Skeletal muscle tissue (tissue), 3 donors: ENCODE measurements at regions not wholly inside any gene's neighbourhood (a gene's known extent, or its start where the extent isn't known, plus 50 kb on each side); places are given as distances from the start of the nearest gene placed in this dataset.

ENCODE experiments used
- H3K27ac ChIP-seq: one replicate; pipeline ENCODE4 v1.7.0; 2013; ENCODE audit warnings: mild to moderate bottlenecking, low read depth, low read length, inconsistent platforms
- H3K27me3 ChIP-seq, 3 donors: one replicate each; pipeline ENCODE4 v1.7.0; 2013; ENCODE audit warnings: low read length in 3 of 3; ENCODE audit not compliant: control insufficient read depth in 3 of 3, insufficient read depth in 3 of 3
- H3K36me3 ChIP-seq, 3 donors: one replicate each; pipeline ENCODE4 v1.7.0; 2013; ENCODE audit warnings: low read length in 3 of 3; ENCODE audit not compliant: control insufficient read depth in 3 of 3, insufficient read depth in 3 of 3
- H3K4me1 ChIP-seq, 3 donors: one replicate each; pipeline ENCODE4 v1.7.0; 2013; ENCODE audit warnings: low read length in 3 of 3, mild to moderate bottlenecking in 3 of 3; ENCODE audit not compliant: control insufficient read depth in 3 of 3, insufficient read depth in 3 of 3
- H3K4me3 ChIP-seq, 3 donors: one replicate each; pipeline ENCODE4 v1.7.0; 2013; ENCODE audit warnings: low read length in 3 of 3
- H3K9ac ChIP-seq, 3 donors: one replicate each; pipeline ENCODE4 v1.7.0; 2013; ENCODE audit warnings: low read length in 3 of 3, mild to moderate bottlenecking in 3 of 3, moderate library complexity in 2 of 3, low read depth in 1 of 3
- H3K9me3 ChIP-seq, 3 donors: one replicate each; pipeline ENCODE4 v1.7.0; 2013; ENCODE audit warnings: low read length in 3 of 3; ENCODE audit not compliant: control insufficient read depth in 3 of 3
- donor health status: Osteomylitis.

DNA sequence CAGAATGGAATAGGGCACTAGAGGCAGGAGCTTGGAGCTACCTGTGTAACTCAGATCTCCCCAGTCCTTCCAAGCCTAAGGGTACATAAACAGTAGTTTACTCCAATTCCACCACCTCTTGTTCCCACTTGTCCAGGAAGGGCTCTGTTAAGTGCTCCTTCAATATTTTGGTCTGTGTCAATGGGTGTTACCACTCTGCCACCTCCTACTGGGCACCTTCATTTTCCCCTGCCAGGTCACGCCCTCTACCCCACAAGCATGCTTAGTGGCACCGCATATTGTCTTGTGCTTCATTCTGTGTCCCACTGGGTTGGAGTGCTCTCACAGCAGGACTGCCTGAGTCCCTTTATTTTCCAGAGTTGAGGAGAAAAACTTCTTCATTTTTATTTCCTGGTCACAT, 459.8 kb downstream of the ARHGEF28 start:
- Histone ChIP-seq H3K4me1 (no peaks in the 10 kb centered on the region), H3K9ac (no peak overlapping the region), H3K27ac (no peak overlapping the region), H3K9me3 (no peaks in the 10 kb centered on the region), H3K4me3 (no peak overlapping the region), H3K27me3 (no peaks in the 10 kb centered on the region), H3K36me3 (no peaks in the 10 kb centered on the region)

DNA sequence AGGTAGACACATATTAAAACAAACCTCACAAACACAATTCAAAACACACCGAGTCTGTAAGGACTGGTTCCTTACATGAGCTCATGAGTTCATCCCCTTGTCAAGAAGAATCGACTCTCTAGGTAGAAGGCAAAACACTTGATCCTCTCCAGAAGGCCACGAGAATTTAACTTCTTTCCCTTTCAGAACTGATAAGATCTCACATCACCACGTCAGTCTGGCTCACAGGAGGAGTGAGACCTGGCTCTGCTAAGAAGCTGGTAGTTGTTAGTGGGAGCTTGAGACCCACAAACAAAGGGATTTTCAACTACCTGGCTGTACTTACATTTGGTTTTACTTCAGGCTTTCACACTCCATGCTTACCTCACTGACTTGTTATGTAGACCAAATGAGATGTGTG, 459.2 kb downstream of the ARHGEF28 start:
- no peak overlapping the region for H3K9ac ChIP-seq
- H3K27ac ChIP-seq, result no peak overlapping the region
- H3K9me3 ChIP-seq, result no peaks in the 10 kb centered on the region
- no peak overlapping the region for H3K4me3 ChIP-seq
- H3K36me3 ChIP-seq, result no peaks in the 10 kb centered on the region
- no peaks in the 10 kb centered on the region for H3K4me1 ChIP-seq
- no peaks in the 10 kb centered on the region for H3K27me3 ChIP-seq

DNA sequence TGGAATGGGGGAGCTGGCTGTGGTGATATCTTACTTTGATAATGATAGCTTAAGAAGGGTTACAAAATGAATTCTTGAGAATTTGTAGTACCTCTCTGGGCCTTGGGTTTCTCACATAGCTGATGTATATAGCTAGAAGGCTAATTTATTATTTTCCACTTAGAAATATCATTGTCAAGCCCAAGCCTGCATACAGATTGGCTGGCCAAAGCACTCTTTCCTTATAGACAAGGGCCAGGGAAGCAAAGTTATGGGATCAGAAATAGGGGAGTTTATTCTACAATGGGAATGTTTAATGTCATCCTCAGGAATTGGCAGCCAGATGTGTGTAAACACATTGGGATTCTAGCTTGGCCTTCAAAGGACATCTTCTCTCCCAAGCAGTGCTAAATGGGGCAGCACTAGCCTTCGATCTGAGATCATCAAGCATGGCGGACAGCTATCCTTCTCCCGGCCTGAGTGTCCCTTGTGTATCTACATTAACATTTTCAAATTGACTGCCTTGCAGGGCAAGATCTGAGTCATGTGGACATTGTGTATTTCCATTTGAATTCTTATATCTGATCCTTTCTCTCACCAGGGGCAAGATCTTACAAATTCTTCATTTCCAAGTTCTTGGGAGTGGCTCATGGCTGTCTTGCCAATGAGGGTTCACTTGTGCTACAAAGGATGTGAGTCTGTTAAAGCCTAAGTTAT, 457.2 kb downstream of the ARHGEF28 start:
- Histone ChIP-seq H3K9ac (no peak overlapping the region), H3K27ac (no peak overlapping the region), H3K9me3 (no peaks in the 10 kb centered on the region), H3K4me3 (no peak overlapping the region), H3K36me3 (no peaks in the 10 kb centered on the region), H3K4me1 (no peaks in the 10 kb centered on the region), H3K27me3 (no peaks in the 10 kb centered on the region)

DNA sequence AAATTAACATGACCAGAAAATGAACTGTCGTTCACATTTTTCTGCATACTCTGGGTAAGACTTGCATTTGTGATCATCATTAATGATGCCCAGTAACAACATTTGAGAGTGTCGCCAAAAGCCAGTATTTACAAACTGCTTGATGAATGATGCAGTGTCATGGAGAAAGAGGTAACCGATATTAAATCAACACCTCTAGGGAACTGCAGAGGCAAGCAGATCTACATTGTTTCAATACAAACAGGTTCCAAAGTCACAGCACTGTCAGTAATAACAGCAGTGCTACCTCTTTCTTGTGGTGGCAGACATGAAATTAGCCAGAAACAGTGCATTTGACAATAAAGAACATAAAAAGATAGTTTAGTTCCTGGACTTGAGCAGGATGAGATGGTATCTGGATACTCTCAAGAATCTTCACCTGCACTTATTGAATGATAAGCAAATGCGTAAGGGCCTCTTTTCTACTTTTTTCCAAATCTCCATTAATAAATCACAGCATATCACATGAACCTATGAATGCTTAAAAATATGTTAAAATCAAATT, 456.6 kb downstream of the ARHGEF28 start:
- Histone ChIP-seq H3K36me3 (no peaks in the 10 kb centered on the region), H3K9me3 (no peaks in the 10 kb centered on the region), H3K27me3 (no peaks in the 10 kb centered on the region), H3K27ac (no peak overlapping the region), H3K4me3 (no peak overlapping the region), H3K9ac (no peak overlapping the region), H3K4me1 (no peaks in the 10 kb centered on the region)

DNA sequence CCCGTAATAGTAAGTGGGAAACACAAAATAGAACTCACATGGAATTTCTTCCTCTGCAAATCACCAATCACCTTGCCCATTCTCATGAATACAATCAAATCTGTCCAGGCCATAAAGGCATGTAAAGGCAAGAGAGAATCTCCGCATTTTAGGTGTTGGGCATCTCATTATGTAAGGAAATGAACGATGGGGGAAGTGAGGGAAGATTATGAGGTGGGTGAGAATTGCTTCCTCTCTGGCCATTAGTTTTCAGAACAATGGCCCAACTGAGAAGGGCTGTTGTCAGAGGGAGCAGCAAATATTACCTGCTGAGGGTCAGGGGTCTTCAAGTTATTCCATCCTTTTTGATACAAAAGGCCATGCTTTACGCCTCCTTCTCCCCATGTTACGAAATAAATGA, 455.1 kb downstream of the ARHGEF28 start:
- H3K27me3 ChIP-seq, result no peaks in the 10 kb centered on the region
- H3K9me3 ChIP-seq, result no peaks in the 10 kb centered on the region
- H3K4me1 ChIP-seq, result no peaks in the 10 kb centered on the region
- no peaks in the 10 kb centered on the region for H3K36me3 ChIP-seq
- H3K9ac ChIP-seq, result no peak overlapping the region
- no peak overlapping the region for H3K4me3 ChIP-seq
- H3K27ac ChIP-seq, result no peak overlapping the region

DNA sequence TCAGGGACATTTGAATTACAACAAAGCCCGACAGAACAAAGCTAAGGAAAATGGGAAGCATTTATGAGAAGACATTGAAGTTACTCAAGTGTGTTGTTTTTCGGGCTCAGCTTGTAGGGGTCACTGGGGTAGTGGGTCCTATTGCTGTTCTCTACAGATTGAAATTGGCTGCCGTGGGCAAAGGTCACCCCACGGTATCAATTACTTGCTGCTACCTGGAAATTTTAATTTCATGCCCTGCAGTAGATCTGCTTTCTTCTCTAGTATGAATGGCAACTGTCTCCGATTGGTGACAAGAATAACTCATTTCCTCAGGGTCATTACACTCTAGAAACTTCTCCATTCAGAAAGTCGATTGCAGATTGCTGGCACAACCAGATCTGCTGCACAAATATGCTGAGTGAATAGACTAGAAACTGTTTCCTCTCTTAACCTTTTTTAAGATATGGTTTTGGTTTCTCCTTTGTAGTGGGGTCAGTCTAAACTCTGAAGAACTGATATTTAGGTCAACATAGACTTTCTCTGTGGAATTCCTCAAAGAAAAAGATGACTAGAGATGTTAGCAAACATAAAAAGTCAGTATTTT, 454.1 kb downstream of the ARHGEF28 start:
- Histone ChIP-seq H3K36me3 (no peaks in the 10 kb centered on the region), H3K9me3 (no peaks in the 10 kb centered on the region), H3K4me1 (no peaks in the 10 kb centered on the region), H3K4me3 (no peak overlapping the region), H3K9ac (no peak overlapping the region), H3K27ac (no peak overlapping the region), H3K27me3 (no peaks in the 10 kb centered on the region)

DNA sequence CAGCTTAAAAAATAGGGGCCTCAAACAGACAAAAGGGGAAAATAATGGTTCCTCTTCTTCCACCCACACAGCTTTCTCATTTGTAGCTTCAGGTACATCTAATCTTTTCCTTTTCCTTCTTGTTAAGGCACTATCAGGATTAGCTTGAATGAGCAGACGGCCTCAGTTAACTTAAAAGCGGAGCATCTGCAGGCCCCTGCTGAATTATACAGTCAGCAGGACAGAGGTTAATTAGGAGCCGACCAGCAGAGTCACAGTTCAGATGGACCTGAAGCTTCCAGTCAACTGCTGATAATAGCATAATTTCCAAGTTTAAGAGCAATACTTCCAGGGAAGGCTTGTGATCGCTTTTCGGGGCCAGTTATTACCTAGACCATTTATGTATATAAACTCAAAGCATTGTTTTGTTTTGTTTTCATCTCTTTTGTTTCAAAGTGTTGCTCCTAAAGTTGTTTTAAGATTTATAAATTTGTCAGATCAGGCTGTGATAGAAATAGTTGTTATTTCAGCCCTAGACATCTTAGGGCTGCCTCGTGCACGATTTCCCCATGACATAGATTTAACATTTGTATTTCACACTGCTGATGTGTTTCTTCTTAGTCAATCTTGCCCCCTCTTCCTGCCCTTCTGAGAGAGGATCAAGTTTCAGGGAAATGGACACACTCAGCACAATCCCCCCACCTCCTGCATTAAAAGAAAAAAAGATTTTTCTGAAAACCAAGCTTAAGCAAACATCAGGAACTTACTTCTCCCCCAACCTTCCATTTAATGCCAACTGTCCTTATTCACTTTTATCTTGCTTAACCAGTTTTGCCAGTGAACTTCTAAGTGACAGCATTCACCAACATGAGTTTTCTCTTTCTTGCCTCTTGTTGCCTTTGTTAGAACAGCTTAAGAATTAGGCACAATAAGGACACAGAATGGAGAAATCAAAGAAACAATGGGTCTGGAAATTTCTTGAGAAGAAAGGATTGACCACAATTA, 449.8 kb downstream of the ARHGEF28 start:
- Histone ChIP-seq H3K36me3 (no peaks in the 10 kb centered on the region), H3K4me3 (no peak overlapping the region), H3K9ac (no peak overlapping the region), H3K27me3 (peaks cover 0 to 2% (median 0%) of the 10 kb centered on the region in 3 donors), H3K4me1 (peaks cover 0 to 6% (median 4%) of the 10 kb centered on the region in 3 donors), H3K27ac (no peak overlapping the region), H3K9me3 (no peaks in the 10 kb centered on the region)

DNA sequence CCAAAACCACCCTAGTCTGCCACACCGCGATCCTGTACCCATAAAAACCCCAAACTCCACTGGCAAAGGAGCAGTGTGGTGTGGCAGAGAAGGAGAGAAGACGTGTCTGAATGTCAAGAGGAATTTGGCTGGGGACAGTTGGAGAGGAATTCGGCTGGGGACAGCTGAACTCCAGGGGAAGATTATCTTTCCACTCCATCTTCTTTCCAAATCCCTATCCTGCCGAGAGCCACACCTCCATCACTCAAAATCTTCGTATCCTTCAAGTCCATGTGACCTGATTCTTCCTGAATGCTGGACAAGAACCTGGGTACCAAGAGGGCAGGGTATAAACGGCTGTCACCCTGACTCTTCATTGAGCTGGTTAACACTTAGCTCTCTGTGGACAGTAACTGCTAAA, 448.1 kb downstream of the ARHGEF28 start:
- Histone ChIP-seq H3K4me1 (peaks cover 0 to 6% (median 4%) of the 10 kb centered on the region in 3 donors), H3K27ac (no peak overlapping the region), H3K9ac (no peak overlapping the region), H3K36me3 (no peaks in the 10 kb centered on the region), H3K9me3 (no peaks in the 10 kb centered on the region), H3K4me3 (no peak overlapping the region), H3K27me3 (peaks cover 0 to 2% (median 0%) of the 10 kb centered on the region in 3 donors)

DNA sequence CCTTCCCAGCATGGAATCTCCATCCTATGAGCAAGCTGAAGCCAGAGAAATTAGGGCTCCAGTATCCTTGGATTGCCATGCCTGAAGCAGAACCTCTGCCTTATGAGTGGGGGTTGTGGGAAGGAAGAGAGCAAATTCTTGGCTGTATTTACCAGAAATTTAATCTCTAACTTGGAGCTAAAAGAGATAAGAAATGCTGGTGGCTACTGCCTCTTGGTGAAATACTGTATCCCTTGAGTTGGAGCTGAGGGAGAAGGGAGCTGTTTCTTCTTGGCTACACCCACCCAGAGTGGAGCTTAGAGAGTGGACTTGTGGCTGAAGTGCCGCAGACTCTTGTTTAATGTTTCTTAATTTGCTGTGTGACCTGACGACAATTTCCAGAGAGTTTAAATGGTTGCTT, 447.3 kb downstream of the ARHGEF28 start:
- no peaks in the 10 kb centered on the region for H3K36me3 ChIP-seq
- peaks cover 0 to 2% (median 0%) of the 10 kb centered on the region in 3 donors for H3K27me3 ChIP-seq
- H3K4me3 ChIP-seq, result no peak overlapping the region
- no peaks in the 10 kb centered on the region for H3K9me3 ChIP-seq
- H3K9ac ChIP-seq, result no peak overlapping the region
- peaks cover 0 to 6% (median 4%) of the 10 kb centered on the region in 3 donors for H3K4me1 ChIP-seq
- no peak overlapping the region for H3K27ac ChIP-seq
